ENCODE measurements at regions not wholly inside any gene's neighbourhood (a gene's known extent, or its start where the extent isn't known, plus 50 kb on each side); places are given as distances from the start of the nearest gene placed in this dataset.

DNA sequence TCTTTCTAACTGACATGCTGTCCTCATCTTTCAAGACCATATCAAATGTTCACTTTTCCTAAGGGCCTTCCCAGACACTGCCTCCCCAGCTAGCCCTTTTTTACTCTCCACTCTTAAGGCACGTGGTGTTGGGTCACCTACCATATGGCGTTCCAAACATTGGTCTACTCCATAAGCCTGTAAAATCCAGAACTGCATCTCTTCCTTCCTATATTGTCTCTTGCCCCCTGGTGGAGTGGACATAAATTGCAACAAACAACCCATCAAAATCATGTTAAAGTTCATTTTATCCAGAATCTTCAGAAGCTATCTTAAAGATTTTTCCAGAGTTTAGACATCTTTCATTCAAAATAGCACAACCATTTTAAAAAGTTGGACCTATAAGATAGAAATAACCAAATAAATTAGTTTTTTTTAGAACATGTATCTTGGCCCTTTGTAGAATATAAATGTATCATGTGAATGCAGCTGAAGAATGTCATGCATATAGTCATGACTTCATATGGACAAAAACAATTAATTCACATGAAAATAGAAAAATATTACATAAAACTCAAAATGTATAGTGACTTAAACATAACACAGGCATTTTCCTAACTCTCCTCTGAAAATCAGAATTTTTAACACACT, 180.6 kb upstream of the CHRM2 start:
- peak; percentile 47 to 50 (median 49) for TF ChIP-seq CTCF (IDR thresholded peaks at IDR 0.05; ENCODE audit: unreplicated experiment in 3 of 3)
- Mint-ChIP-seq H3K9me3 (no peaks in the 10 kb centered on the region), H3K27ac (no peak overlapping the region), H3K27me3 (ENCODE audit: low read depth) (no peaks in the 10 kb centered on the region), H3K4me1 (peaks cover 21% of the 10 kb centered on the region), H3K4me3 (no peak overlapping the region), H3K36me3 (ENCODE audit: low read depth) (no peaks in the 10 kb centered on the region)

DNA sequence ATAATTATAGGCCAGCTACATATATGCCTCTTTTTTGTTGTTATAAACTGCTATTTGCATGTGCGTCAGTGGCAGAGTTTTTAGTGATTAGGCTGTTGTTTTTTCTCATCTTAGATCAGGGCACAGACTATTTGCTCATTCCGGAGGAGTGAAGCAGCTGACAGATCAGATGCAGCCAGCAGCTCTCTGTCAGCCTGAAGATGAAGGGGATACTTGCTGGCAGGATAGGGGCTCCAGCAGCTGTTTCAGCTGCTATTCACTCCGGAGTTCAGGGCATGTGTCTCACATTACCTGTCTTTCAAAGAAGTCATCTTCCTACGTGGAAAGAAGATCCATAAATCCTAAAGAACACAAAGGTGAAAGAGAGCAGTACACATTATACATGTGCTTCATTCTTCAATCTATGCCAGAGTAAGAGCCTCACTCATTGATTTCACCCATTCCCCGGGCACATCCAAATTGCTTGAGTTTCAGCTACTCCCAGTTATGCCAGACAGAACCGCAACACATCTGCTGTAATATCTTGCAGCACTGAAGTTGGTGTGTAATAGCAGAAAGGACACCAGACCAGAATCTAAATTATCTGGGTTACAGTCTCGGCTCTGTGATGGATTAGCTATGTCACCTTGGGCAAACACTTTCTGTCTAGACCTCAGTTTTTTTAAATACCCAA, 182.8 kb upstream of the CHRM2 start:
- TF ChIP-seq CTCF (IDR thresholded peaks at IDR 0.05; ENCODE audit: unreplicated experiment in 3 of 3), result no peak
- no peaks in the 10 kb centered on the region for H3K9me3 Mint-ChIP-seq
- H3K36me3 Mint-ChIP-seq (ENCODE audit: low read depth), result no peaks in the 10 kb centered on the region
- H3K4me1 Mint-ChIP-seq, result peaks cover 21% of the 10 kb centered on the region
- peak overlapping the region in 2 of 3 experiments; percentile 7 to 29 for H3K27ac Mint-ChIP-seq
- H3K27me3 Mint-ChIP-seq (ENCODE audit: low read depth), result no peaks in the 10 kb centered on the region
- H3K4me3 Mint-ChIP-seq, result peak overlapping the region in 1 of 3 experiments; percentile 44

- TF ChIP-seq CTCF (IDR thresholded peaks at IDR 0.05; ENCODE audit: unreplicated experiment in 3 of 3), result no peak
- no peak overlapping the region for H3K4me3 Mint-ChIP-seq
- peaks cover 25% of the 10 kb centered on the region for H3K9me3 Mint-ChIP-seq
- H3K27ac Mint-ChIP-seq, result peak overlapping the region in 2 of 3 experiments; percentile 6 to 13
- H3K27me3 Mint-ChIP-seq (ENCODE audit: low read depth), result no peaks in the 10 kb centered on the region
- H3K4me1 Mint-ChIP-seq, result no peaks in the 10 kb centered on the region
- H3K36me3 Mint-ChIP-seq (ENCODE audit: low read depth), result no peaks in the 10 kb centered on the region
These were observed 190.7 kb upstream of the CHRM2 start for GRCh38 chr7:136677471-136678365.

GRCh38 chr7:136667584-136667983, 200.9 kb upstream of the CHRM2 start:
- Mint-ChIP-seq H3K36me3 (ENCODE audit: low read depth) (no peaks in the 10 kb centered on the region), H3K9me3 (peaks cover 15% of the 10 kb centered on the region), H3K27ac (no peak overlapping the region), H3K4me1 (no peaks in the 10 kb centered on the region), H3K27me3 (ENCODE audit: low read depth) (no peaks in the 10 kb centered on the region), H3K4me3 (no peak overlapping the region)
- TF ChIP-seq CTCF (IDR thresholded peaks at IDR 0.05; ENCODE audit: unreplicated experiment in 3 of 3), result no peak

GRCh38 chr7:136665878-136666509, 202.5 kb upstream of the CHRM2 start:
- TF ChIP-seq CTCF (IDR thresholded peaks at IDR 0.05; ENCODE audit: unreplicated experiment in 3 of 3), result no peak
- no peaks in the 10 kb centered on the region for H3K4me1 Mint-ChIP-seq
- H3K27me3 Mint-ChIP-seq (ENCODE audit: low read depth), result no peaks in the 10 kb centered on the region
- H3K36me3 Mint-ChIP-seq (ENCODE audit: low read depth), result no peaks in the 10 kb centered on the region
- no peak overlapping the region for H3K27ac Mint-ChIP-seq
- H3K4me3 Mint-ChIP-seq, result no peak overlapping the region
- peaks cover 2% of the 10 kb centered on the region for H3K9me3 Mint-ChIP-seq

Measured in nephron (organoid).